22Rv1 (cell line): ENCODE measurements at regions not wholly inside any gene's neighbourhood (a gene's known extent, or its start where the extent isn't known, plus 50 kb on each side); places are given as distances from the start of the nearest gene placed in this dataset.

Experiments
- CTCF ChIP-seq: fragments of 450-650 bp; IDR thresholded peaks from 2 replicates; pipeline ENCODE4 v1.5.1; 2017; ENCODE audit warnings: mild to moderate bottlenecking
- ZFX ChIP-seq: fragments of 450-650 bp; IDR thresholded peaks from 2 replicates; pipeline ENCODE4 v1.6.1; 2017; ENCODE audit warnings: antibody characterized with exemption, borderline replicate concordance

GRCh38 chr12:53827306-53827705 lies 75.5 kb upstream of the CISTR start:
- no peak for TF ChIP-seq CTCF
- no peak for TF ChIP-seq ZFX
